T-helper 17 cell (primary cell): ENCODE measurements at regions not wholly inside any gene's neighbourhood (a gene's known extent, or its start where the extent isn't known, plus 50 kb on each side); places are given as distances from the start of the nearest gene placed in this dataset.
A peak's percentile ranks its signal among the peaks of the same experiment; 100 is the strongest.
"Not testable (repeated sequence)": the region's sequence is repeated elsewhere in the genome, so short reads cannot be mapped to it uniquely, and the experiment has no call there.

ENCODE experiments used
- ATAC-seq: fragments of 150-1000 bp; cut with Tn5 transposase; 2 replicates; pipeline ENCODE4 v1.10.0; 2021; ENCODE audit warnings: mild to moderate bottlenecking, moderate library complexity
- DNase-seq, 3 donors: peaks; one replicate each; pipeline versions ENCODE4 v3.0.0 to v3.0.0-alpha.2; 2020 to 2021
- H3K9me3 ChIP-seq: one replicate; pipeline ENCODE4 v1.7.0; 2013; ENCODE audit warnings: low read length, mild to moderate bottlenecking; ENCODE audit not compliant: control insufficient read depth, poor library complexity, severe bottlenecking
- H3K27ac Mint-ChIP-seq: one replicate; pipeline ENCODE4 v1.8.0; 2022; ENCODE audit warnings: mild to moderate bottlenecking, moderate library complexity, mixed read lengths
- H3K27me3 Mint-ChIP-seq: one replicate; pipeline ENCODE4 v1.8.0; 2022; ENCODE audit warnings: mixed read lengths
- H3K36me3 Mint-ChIP-seq: one replicate; pipeline ENCODE4 v1.8.0; 2022; ENCODE audit warnings: low read depth, mixed read lengths
- H3K4me1 Mint-ChIP-seq: one replicate; pipeline ENCODE4 v1.8.0; 2022; ENCODE audit warnings: mild to moderate bottlenecking, mixed read lengths
- H3K4me3 Mint-ChIP-seq: one replicate; pipeline ENCODE4 v1.8.0; 2022; ENCODE audit warnings: mild to moderate bottlenecking, moderate library complexity, mixed read lengths

GRCh38 chr6:90369024-90369519, 72.4 kb upstream of the BACH2 start:
- DNase-seq (no peak), ATAC-seq (peak; percentile 53)
- H3K4me3 Mint-ChIP-seq = no peak overlapping the region
- no peaks in the 10 kb centered on the region for H3K9me3 ChIP-seq
- no peaks in the 10 kb centered on the region for H3K27me3 Mint-ChIP-seq
- H3K27ac Mint-ChIP-seq = no peak overlapping the region
- H3K4me1 Mint-ChIP-seq = peaks cover 6% of the 10 kb centered on the region
- H3K36me3 Mint-ChIP-seq = no peaks in the 10 kb centered on the region

- H3K4me3 Mint-ChIP-seq = no peak overlapping the region
- no peak overlapping the region for H3K27ac Mint-ChIP-seq
- H3K27me3 Mint-ChIP-seq = peaks cover 4% of the 10 kb centered on the region
- no peak for ATAC-seq
- H3K36me3 Mint-ChIP-seq = no peaks in the 10 kb centered on the region
- no peaks in the 10 kb centered on the region for H3K9me3 ChIP-seq
- peaks cover 7% of the 10 kb centered on the region for H3K4me1 Mint-ChIP-seq
- DNase-seq = no peak
Measured at GRCh38 chr6:90368601-90369000, 72.0 kb upstream of the BACH2 start.

DNA sequence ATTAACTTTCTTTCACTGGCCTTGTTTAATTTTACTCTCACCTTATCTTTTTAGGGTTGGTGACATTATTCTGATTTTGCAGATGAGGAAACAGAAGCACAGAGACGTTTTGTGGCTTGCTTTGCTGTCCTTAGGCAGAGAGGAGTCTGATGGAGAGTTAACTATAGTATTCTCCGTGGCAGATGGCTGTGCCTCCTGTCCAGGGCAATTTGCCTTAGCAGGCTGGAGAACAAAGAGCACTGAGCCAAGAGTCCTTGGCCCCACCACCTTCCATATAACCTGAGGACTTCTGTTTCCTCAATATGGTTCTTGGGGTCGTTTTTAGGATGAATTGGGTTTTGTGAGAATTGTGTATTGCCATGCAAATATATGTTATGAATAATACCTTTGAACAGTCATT, 71.4 kb upstream of the BACH2 start:
- DNase-seq (no peak), ATAC-seq (no peak)
- no peak overlapping the region for H3K27ac Mint-ChIP-seq
- H3K4me1 Mint-ChIP-seq = peaks cover 7% of the 10 kb centered on the region
- H3K36me3 Mint-ChIP-seq = no peaks in the 10 kb centered on the region
- H3K4me3 Mint-ChIP-seq = no peak overlapping the region
- H3K9me3 ChIP-seq = no peaks in the 10 kb centered on the region
- peaks cover 7% of the 10 kb centered on the region for H3K27me3 Mint-ChIP-seq

DNA sequence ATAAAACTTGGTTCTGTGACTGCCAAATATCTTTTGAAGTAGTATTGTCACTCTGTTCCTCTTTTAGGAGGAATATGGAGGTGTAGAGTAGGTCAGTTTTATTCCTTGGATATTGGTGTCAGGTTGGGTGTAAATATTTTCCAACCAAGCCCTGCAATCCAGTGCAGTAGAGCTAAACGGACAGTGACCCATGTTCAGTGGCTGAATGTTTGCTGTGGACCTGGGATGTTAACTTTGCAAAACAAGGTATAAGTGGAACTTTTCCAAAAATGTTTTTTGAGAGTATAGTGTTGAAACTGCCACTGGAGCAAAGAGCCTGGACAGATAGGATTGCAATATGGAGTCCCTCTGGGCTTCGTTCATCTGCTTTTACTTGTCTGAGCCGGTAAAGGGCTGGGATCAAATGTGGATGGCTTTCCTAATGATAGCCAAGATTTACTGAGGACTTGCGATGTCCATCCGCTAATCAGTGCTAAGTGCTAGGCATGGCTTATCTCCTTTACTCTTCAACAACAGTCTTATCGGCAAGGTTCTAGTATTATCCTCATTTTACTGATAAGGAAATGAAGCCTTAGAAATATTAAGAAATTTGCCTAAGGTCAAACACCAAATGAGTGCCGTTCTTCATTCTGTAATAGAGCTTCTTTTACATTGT, 69.0 kb upstream of the BACH2 start:
- Mint-ChIP-seq H3K4me3 (no peak overlapping the region), H3K36me3 (no peaks in the 10 kb centered on the region), H3K4me1 (peaks cover 7% of the 10 kb centered on the region), H3K27me3 (peaks cover 7% of the 10 kb centered on the region), H3K27ac (no peak overlapping the region)
- no peak for ATAC-seq
- DNase-seq = no peak
- H3K9me3 ChIP-seq = no peaks in the 10 kb centered on the region

GRCh38 chr6:90365002-90365401, 68.4 kb upstream of the BACH2 start:
- Mint-ChIP-seq H3K36me3 (peaks cover under 1% of the 10 kb centered on the region), H3K4me1 (peaks cover 5% of the 10 kb centered on the region), H3K27me3 (peaks cover 7% of the 10 kb centered on the region), H3K4me3 (no peak overlapping the region), H3K27ac (no peak overlapping the region)
- no peaks in the 10 kb centered on the region for H3K9me3 ChIP-seq
- ATAC-seq (no peak), DNase-seq (no peak)

- H3K9me3 ChIP-seq = no peaks in the 10 kb centered on the region
- no peak for DNase-seq
- H3K4me1 Mint-ChIP-seq = peaks cover 5% of the 10 kb centered on the region
- H3K27me3 Mint-ChIP-seq = peaks cover 7% of the 10 kb centered on the region
- no peak for ATAC-seq
- no peak overlapping the region for H3K27ac Mint-ChIP-seq
- H3K4me3 Mint-ChIP-seq = no peak overlapping the region
- peaks cover 3% of the 10 kb centered on the region for H3K36me3 Mint-ChIP-seq
Measured at GRCh38 chr6:90364286-90364685, 67.6 kb upstream of the BACH2 start.

DNA sequence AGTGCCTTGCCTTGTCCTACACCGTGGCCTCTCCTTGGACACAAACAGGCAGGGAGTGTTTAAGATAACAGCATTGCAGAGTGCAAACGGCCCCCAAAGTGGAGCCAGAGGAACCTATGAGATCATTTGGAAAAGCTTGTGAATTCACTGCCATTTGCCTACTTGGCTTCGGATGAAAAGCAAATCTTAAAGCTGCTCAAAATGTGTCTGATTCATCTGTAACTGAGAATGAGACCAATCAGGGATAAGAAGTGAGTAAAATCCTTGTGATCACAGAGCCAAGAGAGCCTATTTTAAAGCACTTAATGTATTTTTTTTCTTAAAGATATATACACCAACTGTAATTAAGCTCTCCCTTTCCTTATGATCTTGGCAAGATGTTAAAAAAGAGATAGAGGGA, 65.7 kb upstream of the BACH2 start:
- no peaks in the 10 kb centered on the region for H3K9me3 ChIP-seq
- ATAC-seq (no peak), DNase-seq (no peak)
- Mint-ChIP-seq H3K27ac (no peak overlapping the region), H3K27me3 (peaks cover 7% of the 10 kb centered on the region), H3K36me3 (peaks cover 3% of the 10 kb centered on the region), H3K4me3 (no peak overlapping the region), H3K4me1 (peaks cover 2% of the 10 kb centered on the region)

DNA sequence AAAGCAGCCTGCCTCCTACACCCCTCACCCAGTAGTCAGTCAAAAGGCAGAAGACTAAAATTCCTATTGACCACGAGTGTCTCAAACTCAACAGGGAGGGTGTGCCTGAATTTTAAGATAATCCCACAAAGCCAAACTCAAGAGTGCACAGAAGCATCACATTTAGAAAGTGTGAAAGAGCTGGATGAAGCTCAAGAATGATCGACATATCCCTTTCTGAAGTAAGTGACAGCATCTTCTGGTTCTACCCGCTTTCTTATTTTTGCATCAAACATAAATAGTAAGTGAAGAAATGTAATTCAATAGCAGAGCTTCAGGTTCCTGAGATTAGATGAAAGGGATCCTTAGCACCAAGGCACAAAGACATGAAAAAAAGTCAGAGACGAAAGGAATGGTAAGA, 64.5 kb upstream of the BACH2 start:
- ATAC-seq = no peak
- no peaks in the 10 kb centered on the region for H3K9me3 ChIP-seq
- Mint-ChIP-seq H3K4me1 (peaks cover 2% of the 10 kb centered on the region), H3K4me3 (no peak overlapping the region), H3K27me3 (peaks cover 9% of the 10 kb centered on the region), H3K27ac (no peak overlapping the region), H3K36me3 (peaks cover 3% of the 10 kb centered on the region)
- DNase-seq = no peak

DNA sequence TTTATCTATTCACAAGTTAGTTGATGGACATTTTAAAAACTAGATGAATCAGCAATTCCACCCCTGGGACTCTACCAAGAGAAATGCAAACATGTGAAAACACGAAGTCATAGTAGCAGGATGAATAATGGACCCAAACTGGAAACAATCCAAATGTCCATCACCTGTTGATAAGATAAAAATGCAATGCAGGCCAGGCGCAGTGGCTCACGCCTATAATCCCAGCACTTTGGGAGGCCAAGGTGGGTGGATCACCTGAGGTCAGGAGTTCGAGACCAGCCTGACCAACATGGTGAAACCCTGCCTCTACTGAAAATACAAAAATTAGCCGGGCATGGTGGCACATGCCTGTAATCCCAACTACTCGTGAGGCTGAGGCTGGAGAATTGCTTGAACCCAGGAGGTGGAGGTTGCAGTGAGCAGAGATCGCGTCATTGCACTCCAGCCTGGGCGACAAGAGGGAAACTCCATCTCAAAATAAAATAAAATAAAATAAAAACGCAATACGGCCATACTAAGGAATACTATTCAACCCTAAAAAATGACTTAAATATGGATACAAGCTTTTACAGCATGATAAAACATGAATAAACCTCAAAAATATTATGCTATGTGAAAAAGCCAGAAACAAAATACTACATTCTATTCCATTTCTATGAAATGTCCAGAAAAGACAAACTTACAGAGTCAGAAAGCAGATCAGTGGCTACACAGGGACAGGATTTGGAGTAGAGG, 61.6 kb upstream of the BACH2 start:
- not testable (repeated sequence) for ATAC-seq, H3K27ac Mint-ChIP-seq
- peaks cover 11% of the 10 kb centered on the region for H3K36me3 Mint-ChIP-seq

GRCh38 chr6:90356012-90356421, 59.4 kb upstream of the BACH2 start:
- Mint-ChIP-seq H3K27me3 (peaks cover 21% of the 10 kb centered on the region), H3K4me1 (peaks cover 4% of the 10 kb centered on the region), H3K36me3 (peaks cover 11% of the 10 kb centered on the region), H3K27ac (no peak overlapping the region), H3K4me3 (no peak overlapping the region)
- DNase-seq = no peak
- no peak for ATAC-seq
- no peaks in the 10 kb centered on the region for H3K9me3 ChIP-seq

More for the DNA sequence above, 61.6 kb upstream of the BACH2 start:
- DNase-seq, H3K4me1 Mint-ChIP-seq, H3K4me3 Mint-ChIP-seq, H3K9me3 ChIP-seq: not testable (repeated sequence)
- H3K27me3 Mint-ChIP-seq = peaks cover 21% of the 10 kb centered on the region

GRCh38 chr6:90354961-90355360, 58.3 kb upstream of the BACH2 start:
- H3K27me3 Mint-ChIP-seq = peaks cover 21% of the 10 kb centered on the region

GRCh38 chr6:90351696-90352095, 55.1 kb upstream of the BACH2 start:
- Mint-ChIP-seq H3K4me3 (no peak overlapping the region), H3K36me3 (peaks cover 8% of the 10 kb centered on the region), H3K4me1 (peaks cover 10% of the 10 kb centered on the region), H3K27me3 (peaks cover 33% of the 10 kb centered on the region), H3K27ac (no peak overlapping the region)
- ATAC-seq = no peak
- no peak for DNase-seq
- H3K9me3 ChIP-seq = no peaks in the 10 kb centered on the region

More at GRCh38 chr6:90354961-90355360, 58.3 kb upstream of the BACH2 start:
- no peak overlapping the region for H3K27ac Mint-ChIP-seq
- no peaks in the 10 kb centered on the region for H3K9me3 ChIP-seq
- ATAC-seq (no peak), DNase-seq (no peak)
- H3K4me3 Mint-ChIP-seq = no peak overlapping the region
- peaks cover 10% of the 10 kb centered on the region for H3K4me1 Mint-ChIP-seq
- peaks cover 10% of the 10 kb centered on the region for H3K36me3 Mint-ChIP-seq

DNA sequence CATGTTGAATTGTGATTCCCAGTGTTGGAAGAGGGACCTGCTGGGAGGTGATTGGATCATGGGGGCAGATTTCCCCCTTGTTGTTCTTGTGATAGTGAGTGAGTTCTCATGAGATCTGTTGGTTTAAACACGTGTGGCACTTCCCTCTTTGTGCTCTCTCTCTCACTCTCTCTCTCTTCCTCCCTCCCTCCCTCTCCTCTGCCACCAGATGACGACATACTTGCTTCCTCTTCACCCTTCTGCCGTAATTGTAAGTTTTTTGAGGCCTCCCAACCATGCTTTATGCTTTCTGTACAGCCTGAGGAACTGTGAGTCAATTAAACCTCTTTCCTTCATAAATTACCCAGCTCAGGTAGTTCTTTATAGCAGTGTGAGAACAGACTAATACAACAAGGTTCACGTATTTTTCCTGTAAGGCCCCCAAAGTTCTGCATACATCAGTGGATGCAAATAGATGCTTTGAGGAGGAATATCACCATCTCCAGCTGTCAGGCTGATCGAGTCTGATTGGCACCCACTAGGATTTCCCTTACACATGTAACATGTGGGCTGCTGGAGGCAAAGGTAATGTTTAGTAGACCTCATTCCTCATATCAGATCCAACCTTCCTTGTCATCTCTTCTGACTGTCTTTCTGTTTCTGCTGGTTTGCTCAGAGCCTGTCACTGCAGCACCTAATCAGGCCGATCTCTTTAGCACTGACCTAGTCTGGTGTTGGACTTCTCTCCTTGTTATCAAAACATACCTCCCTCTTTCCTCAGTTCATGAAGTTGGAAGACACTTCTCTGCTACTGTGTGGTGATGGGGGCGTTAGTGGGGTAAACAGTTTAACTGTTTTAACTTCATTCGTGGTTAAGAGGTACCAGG, 54.3 kb upstream of the BACH2 start:
- DNase-seq = peak in 1 of 3 donors; percentile 6
- ATAC-seq = peak; percentile 96

More for the DNA sequence above, 54.3 kb upstream of the BACH2 start:
- Mint-ChIP-seq H3K27me3 (peaks cover 36% of the 10 kb centered on the region), H3K27ac (peak overlapping the region; percentile 51), H3K4me1 (peaks cover 10% of the 10 kb centered on the region), H3K36me3 (peaks cover 8% of the 10 kb centered on the region), H3K4me3 (peak overlapping the region; percentile 10)
- no peaks in the 10 kb centered on the region for H3K9me3 ChIP-seq
